HepG2 (cell line): ENCODE measurements at regions not wholly inside any gene's neighbourhood (a gene's known extent, or its start where the extent isn't known, plus 50 kb on each side); places are given as distances from the start of the nearest gene placed in this dataset.

Source experiments
- CC2D1A ChIP-seq: sonication (generic); formaldehyde crosslinking; IDR thresholded peaks from 2 replicates; pipeline ENCODE4 v1.8.1; 2023; ENCODE audit warnings: mild to moderate bottlenecking, missing genetic modification reagents
- CHD4 ChIP-seq: fragments of 200-600 bp; sonication (generic); IDR thresholded peaks from 2 replicates; pipeline ENCODE4 v1.7.0; 2017; ENCODE audit warnings: mild to moderate bottlenecking, low read length, borderline replicate concordance
- HNRNPL ChIP-seq: fragments of 200-400 bp; formaldehyde crosslinking; IDR thresholded peaks from 2 replicates; pipeline ENCODE4 v1.6.1; 2017; ENCODE audit warnings: mild to moderate bottlenecking, low read depth, low read length
- POLR2AphosphoS5 ChIP-seq: IDR thresholded peaks from 2 replicates; pipeline ENCODE4 v1.6.1; 2012; ENCODE audit warnings: low read depth, low read length
- SMARCC2 ChIP-seq: fragments of 450-650 bp; IDR thresholded peaks from 2 replicates; pipeline ENCODE4 v1.6.1; 2017; ENCODE audit warnings: antibody characterized with exemption, mild to moderate bottlenecking
- TF ChIP-seq, protein P1 (sequence below): sonication (generic); formaldehyde crosslinking; IDR thresholded peaks from 2 replicates; pipeline ENCODE4 v1.5.0; 2020; ENCODE audit warnings: mild to moderate bottlenecking, missing genetic modification reagents, moderate library complexity
- TF ChIP-seq, protein P2 (sequence below): fragments of 450-650 bp; IDR thresholded peaks from 2 replicates; pipeline ENCODE4 v1.6.1; 2017; ENCODE audit warnings: mild to moderate bottlenecking

DNA sequence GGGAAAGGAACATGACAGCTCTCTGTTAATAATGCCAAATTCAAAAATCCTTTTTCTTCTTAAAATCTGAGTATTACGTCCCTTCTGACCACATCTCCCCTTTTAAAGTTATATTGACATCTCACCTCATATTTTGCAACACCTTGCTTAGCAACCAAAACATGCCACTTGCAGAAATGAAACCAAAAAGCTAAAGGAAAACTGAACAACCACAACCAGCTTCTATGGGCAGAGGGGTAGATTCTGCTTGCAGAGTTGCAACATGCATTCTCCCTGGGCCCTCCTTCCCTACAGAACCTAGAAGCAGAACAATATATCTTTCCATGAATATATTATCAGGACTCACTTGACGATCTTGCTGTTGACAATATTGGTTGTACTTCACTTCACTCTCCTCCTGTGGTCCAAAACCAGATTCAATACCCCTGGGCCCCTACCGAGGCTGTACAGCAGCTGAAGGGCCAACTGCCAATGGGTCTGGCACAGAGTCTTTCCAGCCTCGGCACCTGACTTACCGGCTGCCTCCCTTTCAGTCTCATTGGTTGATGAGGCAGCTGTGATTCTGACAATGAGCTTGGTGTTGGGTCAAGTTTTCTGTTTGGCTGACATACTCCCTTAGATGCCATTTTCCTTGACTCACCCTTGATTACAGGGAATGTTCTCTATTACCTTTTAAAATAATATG lies 616.6 kb downstream of the ZEB2 start:
- TF ChIP-seq, protein P1, sequence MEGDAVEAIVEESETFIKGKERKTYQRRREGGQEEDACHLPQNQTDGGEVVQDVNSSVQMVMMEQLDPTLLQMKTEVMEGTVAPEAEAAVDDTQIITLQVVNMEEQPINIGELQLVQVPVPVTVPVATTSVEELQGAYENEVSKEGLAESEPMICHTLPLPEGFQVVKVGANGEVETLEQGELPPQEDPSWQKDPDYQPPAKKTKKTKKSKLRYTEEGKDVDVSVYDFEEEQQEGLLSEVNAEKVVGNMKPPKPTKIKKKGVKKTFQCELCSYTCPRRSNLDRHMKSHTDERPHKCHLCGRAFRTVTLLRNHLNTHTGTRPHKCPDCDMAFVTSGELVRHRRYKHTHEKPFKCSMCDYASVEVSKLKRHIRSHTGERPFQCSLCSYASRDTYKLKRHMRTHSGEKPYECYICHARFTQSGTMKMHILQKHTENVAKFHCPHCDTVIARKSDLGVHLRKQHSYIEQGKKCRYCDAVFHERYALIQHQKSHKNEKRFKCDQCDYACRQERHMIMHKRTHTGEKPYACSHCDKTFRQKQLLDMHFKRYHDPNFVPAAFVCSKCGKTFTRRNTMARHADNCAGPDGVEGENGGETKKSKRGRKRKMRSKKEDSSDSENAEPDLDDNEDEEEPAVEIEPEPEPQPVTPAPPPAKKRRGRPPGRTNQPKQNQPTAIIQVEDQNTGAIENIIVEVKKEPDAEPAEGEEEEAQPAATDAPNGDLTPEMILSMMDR, result no peak
- TF ChIP-seq CHD4, result no peak
- no peak for TF ChIP-seq CC2D1A (CRISPR knock-in tag)
- TF ChIP-seq POLR2AphosphoS5, result no peak
- TF ChIP-seq HNRNPL, result no peak
- TF ChIP-seq, protein P2, sequence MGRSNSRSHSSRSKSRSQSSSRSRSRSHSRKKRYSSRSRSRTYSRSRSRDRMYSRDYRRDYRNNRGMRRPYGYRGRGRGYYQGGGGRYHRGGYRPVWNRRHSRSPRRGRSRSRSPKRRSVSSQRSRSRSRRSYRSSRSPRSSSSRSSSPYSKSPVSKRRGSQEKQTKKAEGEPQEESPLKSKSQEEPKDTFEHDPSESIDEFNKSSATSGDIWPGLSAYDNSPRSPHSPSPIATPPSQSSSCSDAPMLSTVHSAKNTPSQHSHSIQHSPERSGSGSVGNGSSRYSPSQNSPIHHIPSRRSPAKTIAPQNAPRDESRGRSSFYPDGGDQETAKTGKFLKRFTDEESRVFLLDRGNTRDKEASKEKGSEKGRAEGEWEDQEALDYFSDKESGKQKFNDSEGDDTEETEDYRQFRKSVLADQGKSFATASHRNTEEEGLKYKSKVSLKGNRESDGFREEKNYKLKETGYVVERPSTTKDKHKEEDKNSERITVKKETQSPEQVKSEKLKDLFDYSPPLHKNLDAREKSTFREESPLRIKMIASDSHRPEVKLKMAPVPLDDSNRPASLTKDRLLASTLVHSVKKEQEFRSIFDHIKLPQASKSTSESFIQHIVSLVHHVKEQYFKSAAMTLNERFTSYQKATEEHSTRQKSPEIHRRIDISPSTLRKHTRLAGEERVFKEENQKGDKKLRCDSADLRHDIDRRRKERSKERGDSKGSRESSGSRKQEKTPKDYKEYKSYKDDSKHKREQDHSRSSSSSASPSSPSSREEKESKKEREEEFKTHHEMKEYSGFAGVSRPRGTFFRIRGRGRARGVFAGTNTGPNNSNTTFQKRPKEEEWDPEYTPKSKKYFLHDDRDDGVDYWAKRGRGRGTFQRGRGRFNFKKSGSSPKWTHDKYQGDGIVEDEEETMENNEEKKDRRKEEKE, result no peak
- no peak for TF ChIP-seq SMARCC2
